PC-3 (cell line): ENCODE measurements at regions not wholly inside any gene's neighbourhood (a gene's known extent, or its start where the extent isn't known, plus 50 kb on each side); places are given as distances from the start of the nearest gene placed in this dataset.

Experiments used
- ATAC-seq: fragments of 200-7000 bp; cut with Tn5 transposase; 2 replicates; pipeline ENCODE4 v1.9.1; 2020; ENCODE audit warnings: mild to moderate bottlenecking, moderate library complexity
- BruUV-seq: library from RNA; stranded (reverse); fragments of 400-500 nt; replicated peaks from 2 replicates; lab custom pipeline; 2021; lab: Mats Ljungman, UMichigan
- CTCF ChIA-PET: fragments of 300-600 bp; sonication (Branson Sonifier 250); formaldehyde crosslinking; loops from one replicate; lab custom pipeline; 2022; ENCODE audit warnings: antibody characterized with exemption; lab: Charles Lee
- POLR2A ChIA-PET: fragments of 300-600 bp; sonication (Branson Sonifier 250); formaldehyde crosslinking; loops from one replicate; lab custom pipeline; 2022; ENCODE audit warnings: antibody characterized with exemption; ENCODE audit not compliant: unreplicated experiment; lab: Charles Lee
- DNase-seq: peaks from one replicate; pipeline ENCODE4 v3.0.0-alpha.2; 2015
- H2AFZ ChIP-seq: fragments of 300-600 bp; sonication (generic); 2 replicates; pipeline ENCODE4 v1.6.0; 2016; ENCODE audit warnings: antibody characterized with exemption, low read length
- H3F3A ChIP-seq: fragments of 300-600 bp; sonication (generic); one replicate; pipeline ENCODE4 v1.6.0; 2017; ENCODE audit warnings: antibody characterized with exemption, low read length, control low read depth, mild to moderate bottlenecking; ENCODE audit not compliant: unreplicated experiment
- H3K27ac ChIP-seq: fragments of 300-600 bp; sonication (generic); 2 replicates; pipeline ENCODE4 v1.5.1; 2016; ENCODE audit warnings: mild to moderate bottlenecking, low read length
- H3K27me3 ChIP-seq: fragments of 300-600 bp; sonication (generic); 2 replicates; pipeline ENCODE4 v1.6.1; 2016; ENCODE audit warnings: low read length, mixed read lengths
- H3K36me3 ChIP-seq: fragments of 300-600 bp; sonication (generic); 2 replicates; pipeline ENCODE4 v1.6.1; 2016; ENCODE audit warnings: low read depth, mixed run types, low read length, mixed read lengths
- H3K4me1 ChIP-seq: fragments of 300-600 bp; sonication (generic); 2 replicates; pipeline ENCODE4 v1.5.1; 2016; ENCODE audit warnings: low read length; ENCODE audit not compliant: insufficient read depth
- H3K4me2 ChIP-seq: fragments of 300-600 bp; sonication (generic); 2 replicates; pipeline ENCODE4 v1.6.0; 2016; ENCODE audit warnings: low read length
- H3K4me3 ChIP-seq: fragments of 300-600 bp; sonication (generic); 2 replicates; pipeline ENCODE4 v1.5.1; 2016; ENCODE audit warnings: mild to moderate bottlenecking, low read length, mixed read lengths
- H3K79me2 ChIP-seq: fragments of 300-600 bp; sonication (generic); 2 replicates; pipeline ENCODE4 v1.6.1; 2017; ENCODE audit warnings: low read length, mixed read lengths
- H3K9ac ChIP-seq: fragments of 300-600 bp; sonication (generic); 2 replicates; pipeline ENCODE4 v1.6.0; 2016; ENCODE audit warnings: mild to moderate bottlenecking, low read length
- H3K9me2 ChIP-seq: fragments of 300-600 bp; sonication (generic); replicated peaks from 2 replicates; pipeline ENCODE4 v1.6.1; 2016; ENCODE audit warnings: mixed run types, low read length, mixed read lengths
- H3K9me3 ChIP-seq: fragments of 300-600 bp; sonication (generic); 2 replicates; pipeline ENCODE4 v1.6.1; 2016; ENCODE audit warnings: low read length, mixed read lengths
- H4K20me1 ChIP-seq: fragments of 300-600 bp; sonication (generic); 2 replicates; pipeline ENCODE4 v1.6.1; 2016; ENCODE audit warnings: low read length, mixed read lengths
- EZH2 ChIP-seq: fragments of 300-600 bp; sonication (generic); IDR thresholded peaks from one replicate; pipeline ENCODE4 v1.6.1; 2017; ENCODE audit warnings: antibody characterized with exemption, mild to moderate bottlenecking, low read length; ENCODE audit not compliant: unreplicated experiment
- EZH2phosphoT487 ChIP-seq: fragments of 300-600 bp; sonication (generic); IDR thresholded peaks from 2 replicates; pipeline ENCODE4 v1.6.1; 2018; ENCODE audit warnings: mild to moderate bottlenecking, antibody characterized with exemption, low read length, borderline replicate concordance
- intact Hi-C: fragments of 100-400 bp; cut with micrococcal nuclease; formaldehyde crosslinking; loops from 2 replicates; pipeline ENCODE4 v1.9.0; 2023
- TF ChIP-seq, protein P1 (sequence below): fragments of 300-600 bp; sonication (generic); conservative IDR thresholded peaks from 2 replicates; pipeline ENCODE4 v1.5.1; 2017; ENCODE audit warnings: antibody characterized with exemption, low read depth, mild to moderate bottlenecking, low read length

DNA sequence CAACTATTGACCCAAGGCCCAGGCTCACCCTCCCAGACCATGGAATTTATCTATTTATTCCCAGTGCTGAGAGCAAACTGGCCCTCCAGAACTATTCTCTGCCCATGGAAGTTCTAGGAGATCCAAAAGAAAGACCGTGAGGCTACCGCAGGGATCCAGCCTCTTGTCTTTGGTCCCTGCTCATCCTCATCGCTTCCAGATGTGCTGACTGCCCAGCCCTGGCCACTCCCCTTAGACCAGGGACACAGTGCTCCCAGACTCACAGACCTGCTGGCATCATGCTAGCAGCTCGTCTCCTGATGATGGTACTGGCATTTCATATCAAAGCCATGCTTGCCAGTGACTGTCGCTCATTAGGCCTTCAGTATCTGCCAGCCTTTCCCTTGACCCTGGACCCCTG lies 405.7 kb upstream of the PPP2R3A start:
- DNase-seq (no peak), ATAC-seq (no peak)
- no peaks in the 10 kb centered on the region for H3K9me2 ChIP-seq
- H3F3A ChIP-seq: no peaks in the 10 kb centered on the region
- no peaks in the 10 kb centered on the region for H3K36me3 ChIP-seq
- BruUV-seq: no TSS peak
- ChIA-PET POLR2A (no interaction called here), CTCF (no interaction called here)
- no peaks in the 10 kb centered on the region for H3K27me3 ChIP-seq
- TF ChIP-seq, protein P1, sequence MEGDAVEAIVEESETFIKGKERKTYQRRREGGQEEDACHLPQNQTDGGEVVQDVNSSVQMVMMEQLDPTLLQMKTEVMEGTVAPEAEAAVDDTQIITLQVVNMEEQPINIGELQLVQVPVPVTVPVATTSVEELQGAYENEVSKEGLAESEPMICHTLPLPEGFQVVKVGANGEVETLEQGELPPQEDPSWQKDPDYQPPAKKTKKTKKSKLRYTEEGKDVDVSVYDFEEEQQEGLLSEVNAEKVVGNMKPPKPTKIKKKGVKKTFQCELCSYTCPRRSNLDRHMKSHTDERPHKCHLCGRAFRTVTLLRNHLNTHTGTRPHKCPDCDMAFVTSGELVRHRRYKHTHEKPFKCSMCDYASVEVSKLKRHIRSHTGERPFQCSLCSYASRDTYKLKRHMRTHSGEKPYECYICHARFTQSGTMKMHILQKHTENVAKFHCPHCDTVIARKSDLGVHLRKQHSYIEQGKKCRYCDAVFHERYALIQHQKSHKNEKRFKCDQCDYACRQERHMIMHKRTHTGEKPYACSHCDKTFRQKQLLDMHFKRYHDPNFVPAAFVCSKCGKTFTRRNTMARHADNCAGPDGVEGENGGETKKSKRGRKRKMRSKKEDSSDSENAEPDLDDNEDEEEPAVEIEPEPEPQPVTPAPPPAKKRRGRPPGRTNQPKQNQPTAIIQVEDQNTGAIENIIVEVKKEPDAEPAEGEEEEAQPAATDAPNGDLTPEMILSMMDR: no peak
- no peak for TF ChIP-seq EZH2phosphoT487
- TF ChIP-seq EZH2: no peak
- no peak overlapping the region for H3K9ac ChIP-seq
- H3K27ac ChIP-seq: no peak overlapping the region
- no peak overlapping the region for H3K4me2 ChIP-seq
- intact Hi-C loops: no loop called here
- no peaks in the 10 kb centered on the region for H3K79me2 ChIP-seq
- H2AFZ ChIP-seq: no peak overlapping the region
- H3K4me3 ChIP-seq: no peak overlapping the region
- H3K4me1 ChIP-seq: no peaks in the 10 kb centered on the region
- H4K20me1 ChIP-seq: no peaks in the 10 kb centered on the region
- no peaks in the 10 kb centered on the region for H3K9me3 ChIP-seq

DNA sequence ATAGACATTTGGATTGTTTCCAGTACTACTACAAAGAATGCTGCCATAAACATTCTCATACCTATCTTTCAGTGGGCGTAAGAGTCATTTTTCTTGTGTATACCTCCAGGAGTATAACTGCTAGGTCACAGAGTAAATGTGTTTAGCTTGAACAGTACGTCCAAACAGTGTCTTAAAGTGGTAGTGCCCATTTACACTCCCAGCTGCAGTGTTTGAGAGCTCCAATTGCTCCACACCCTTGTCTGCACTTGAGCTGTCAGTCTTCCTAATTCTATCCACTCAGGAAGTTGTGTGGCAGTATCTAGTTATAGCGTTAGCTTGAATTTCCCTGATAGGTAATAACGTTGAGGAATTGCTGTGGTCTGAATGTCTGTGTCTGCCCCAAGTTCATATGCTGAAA lies 404.7 kb upstream of the PPP2R3A start:
- Histone ChIP-seq H3K27ac (no peak overlapping the region), H4K20me1 (no peaks in the 10 kb centered on the region), H3K36me3 (no peaks in the 10 kb centered on the region), H3K4me1 (no peaks in the 10 kb centered on the region), H3K9ac (no peak overlapping the region), H2AFZ (no peak overlapping the region), H3K4me2 (no peak overlapping the region), H3K79me2 (no peaks in the 10 kb centered on the region), H3K27me3 (no peaks in the 10 kb centered on the region), H3K9me3 (no peaks in the 10 kb centered on the region), H3F3A (no peaks in the 10 kb centered on the region), H3K9me2 (no peaks in the 10 kb centered on the region), H3K4me3 (no peak overlapping the region)
- POLR2A ChIA-PET: no interaction called here
- no TSS peak for BruUV-seq
- TF ChIP-seq, protein P1: no peak
- TF ChIP-seq EZH2 (no peak), EZH2phosphoT487 (no peak)
- DNase-seq (no peak), ATAC-seq (no peak)
- CTCF ChIA-PET: no interaction called here
- intact Hi-C loops: no loop called here

DNA sequence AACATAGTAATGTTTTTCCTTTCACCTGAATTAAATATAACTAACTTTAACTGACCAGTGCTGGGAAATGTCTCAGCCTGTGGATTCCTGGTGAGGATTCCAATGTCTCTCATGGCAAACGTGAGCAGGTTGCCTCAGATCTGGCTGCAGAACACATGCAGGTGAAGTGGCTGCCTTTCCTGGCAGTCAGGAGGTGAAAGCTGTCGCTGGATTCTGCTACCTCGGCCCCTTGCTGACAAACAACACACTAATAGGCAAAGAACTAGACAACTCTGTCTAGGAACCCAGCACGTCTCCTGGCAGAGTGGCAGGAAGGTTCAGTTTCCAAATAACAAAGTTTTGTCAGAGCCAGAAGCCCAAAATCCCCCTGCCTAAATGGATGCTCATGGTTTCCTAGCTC lies 400.8 kb upstream of the PPP2R3A start:
- Histone ChIP-seq H3F3A (no peaks in the 10 kb centered on the region), H3K9ac (no peak overlapping the region), H3K9me2 (no peaks in the 10 kb centered on the region), H3K79me2 (no peaks in the 10 kb centered on the region), H4K20me1 (no peaks in the 10 kb centered on the region), H3K27ac (no peak overlapping the region), H3K36me3 (no peaks in the 10 kb centered on the region), H3K4me2 (no peak overlapping the region), H3K4me1 (no peaks in the 10 kb centered on the region), H3K27me3 (peaks cover 22% of the 10 kb centered on the region; the same call in 1 of the 2 replicates), H2AFZ (no peak overlapping the region), H3K4me3 (no peak overlapping the region), H3K9me3 (no peaks in the 10 kb centered on the region)
- no TSS peak for BruUV-seq
- no peak for ATAC-seq
- ChIA-PET POLR2A (no interaction called here), CTCF (no interaction called here)
- intact Hi-C loops: no loop called here
- TF ChIP-seq EZH2 (no peak), EZH2phosphoT487 (no peak)
- TF ChIP-seq, protein P1: no peak
- DNase-seq: no peak
